IPS-20b (cell line): ENCODE measurements at regions not wholly inside any gene's neighbourhood (a gene's known extent, or its start where the extent isn't known, plus 50 kb on each side); places are given as distances from the start of the nearest gene placed in this dataset.
"Not testable (repeated sequence)": the region's sequence is repeated elsewhere in the genome, so short reads cannot be mapped to it uniquely, and the experiment has no call there.

Source experiments
- H3K27ac ChIP-seq: one replicate; pipeline ENCODE4 v1.5.1; 2013; ENCODE audit warnings: low read length
- H3K27me3 ChIP-seq: 2 replicates; pipeline ENCODE4 v1.6.1; 2013; ENCODE audit warnings: mild to moderate bottlenecking, low read length, inconsistent platforms; ENCODE audit not compliant: insufficient read depth
- H3K36me3 ChIP-seq: 2 replicates; pipeline ENCODE4 v1.6.1; 2013; ENCODE audit warnings: low read depth, mild to moderate bottlenecking, inconsistent platforms, low read length, moderate library complexity; ENCODE audit not compliant: insufficient read depth
- H3K4me1 ChIP-seq: 2 replicates; pipeline ENCODE4 v1.6.1; 2013; ENCODE audit warnings: mild to moderate bottlenecking, control low read depth, inconsistent platforms, low read length, moderate library complexity; ENCODE audit not compliant: insufficient read depth
- H3K4me3 ChIP-seq: 2 replicates; pipeline ENCODE4 v1.5.1; 2013; ENCODE audit warnings: mild to moderate bottlenecking, low read length, inconsistent platforms
- H3K9ac ChIP-seq: 2 replicates; pipeline ENCODE4 v1.6.1; 2013; ENCODE audit warnings: low read depth, mild to moderate bottlenecking, inconsistent platforms, low read length, moderate library complexity
- H3K9me3 ChIP-seq: 2 replicates; pipeline ENCODE4 v1.6.1; 2013; ENCODE audit warnings: mild to moderate bottlenecking, low read depth, low read length, inconsistent platforms; ENCODE audit not compliant: insufficient read depth

DNA sequence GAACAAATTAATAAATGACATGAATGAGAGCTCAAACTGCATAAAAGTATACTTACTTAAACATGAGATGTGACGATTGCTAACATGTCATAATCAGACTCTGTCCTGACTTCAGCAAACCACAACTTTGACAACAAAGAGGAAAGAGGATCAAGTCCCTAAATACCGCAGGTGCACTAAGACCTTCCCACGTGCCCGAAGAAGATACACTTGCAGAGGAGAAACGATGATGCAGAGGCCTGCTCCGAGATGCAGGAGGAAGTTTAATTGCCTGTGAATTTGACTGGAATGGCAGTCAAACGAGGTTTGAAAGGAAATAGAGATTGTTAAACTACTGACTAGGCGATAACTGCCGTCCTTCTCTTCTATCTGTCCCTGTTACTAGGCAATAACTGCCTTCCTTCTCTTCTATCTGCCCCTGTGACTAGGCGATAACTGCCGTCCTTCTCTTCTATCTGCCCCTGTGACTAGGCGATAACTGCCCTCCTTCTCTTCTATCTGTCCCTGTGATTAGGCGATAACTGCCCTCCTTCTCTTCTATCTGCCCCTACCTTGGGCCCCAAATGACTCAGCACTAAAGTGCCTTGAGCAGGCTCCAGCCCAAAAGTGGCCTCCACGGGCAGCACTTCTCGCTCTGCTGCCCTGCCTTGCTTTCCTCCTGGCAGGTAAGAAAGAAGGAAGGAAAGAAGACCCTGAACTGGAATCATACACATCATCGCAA, 2226.0 kb upstream of the DEFB115 start:
- H3K27ac ChIP-seq = not testable (repeated sequence)

DNA sequence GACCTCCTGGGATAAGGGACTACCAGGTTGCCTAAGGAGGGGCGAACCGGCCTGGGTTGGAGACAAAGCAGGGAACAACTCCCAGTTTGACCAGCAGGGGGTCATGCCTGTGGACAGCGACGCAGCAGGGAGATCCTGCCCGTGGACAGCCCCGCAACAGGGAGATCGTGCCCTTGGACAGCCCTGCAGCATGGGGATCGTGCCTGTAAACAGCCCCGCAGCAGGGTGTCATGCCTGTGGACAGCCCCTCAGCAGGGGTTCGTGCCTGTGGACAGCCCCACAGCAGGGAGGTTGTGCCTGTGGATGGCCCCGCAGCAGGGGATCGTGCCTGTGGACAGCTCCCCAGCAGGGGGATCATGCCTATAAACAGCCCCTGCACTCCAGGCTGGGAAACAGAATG, 2213.2 kb upstream of the DEFB115 start:
- H3K27me3 ChIP-seq, H3K4me3 ChIP-seq, H3K4me1 ChIP-seq, H3K36me3 ChIP-seq, H3K27ac ChIP-seq, H3K9ac ChIP-seq: not testable (repeated sequence)
- H3K9me3 ChIP-seq = peaks cover 37% of the 10 kb centered on the region

More for the DNA sequence above, 2226.0 kb upstream of the DEFB115 start:
- not testable (repeated sequence) for H3K4me1 ChIP-seq, H3K36me3 ChIP-seq, H3K9ac ChIP-seq, H3K27me3 ChIP-seq, H3K4me3 ChIP-seq
- peaks cover 45% of the 10 kb centered on the region for H3K9me3 ChIP-seq

DNA sequence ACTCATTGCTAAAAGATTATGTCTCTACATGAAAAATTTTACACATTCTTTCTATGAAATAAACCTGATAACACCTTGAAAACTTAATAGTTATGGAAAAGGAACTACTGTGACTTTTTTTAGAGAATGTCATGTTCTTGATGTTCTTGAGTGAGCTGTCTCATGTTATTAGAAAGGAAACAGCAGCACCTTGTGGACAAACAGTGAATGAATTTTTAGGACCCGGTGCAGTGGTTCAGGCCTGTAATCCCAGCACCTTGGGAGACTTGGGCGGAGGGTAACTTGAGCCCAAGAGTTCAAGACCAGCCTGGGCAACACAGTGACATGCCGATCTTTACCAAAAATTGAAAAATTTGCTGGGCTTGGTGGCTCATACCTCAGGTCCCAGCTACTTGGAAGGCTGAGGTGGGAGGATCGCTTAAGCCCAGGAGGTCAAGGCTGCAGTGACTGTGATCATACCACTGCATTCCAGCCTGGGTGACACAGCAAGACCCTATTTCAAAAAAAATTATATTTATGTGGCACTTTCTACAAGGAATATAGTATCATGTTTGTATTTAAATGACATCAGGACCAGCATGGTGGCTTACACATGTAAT, 2207.4 kb upstream of the DEFB115 start:
- H3K27me3 ChIP-seq, H3K9ac ChIP-seq, H3K27ac ChIP-seq, H3K4me1 ChIP-seq, H3K36me3 ChIP-seq, H3K4me3 ChIP-seq: not testable (repeated sequence)
- peaks cover 50% of the 10 kb centered on the region for H3K9me3 ChIP-seq

DNA sequence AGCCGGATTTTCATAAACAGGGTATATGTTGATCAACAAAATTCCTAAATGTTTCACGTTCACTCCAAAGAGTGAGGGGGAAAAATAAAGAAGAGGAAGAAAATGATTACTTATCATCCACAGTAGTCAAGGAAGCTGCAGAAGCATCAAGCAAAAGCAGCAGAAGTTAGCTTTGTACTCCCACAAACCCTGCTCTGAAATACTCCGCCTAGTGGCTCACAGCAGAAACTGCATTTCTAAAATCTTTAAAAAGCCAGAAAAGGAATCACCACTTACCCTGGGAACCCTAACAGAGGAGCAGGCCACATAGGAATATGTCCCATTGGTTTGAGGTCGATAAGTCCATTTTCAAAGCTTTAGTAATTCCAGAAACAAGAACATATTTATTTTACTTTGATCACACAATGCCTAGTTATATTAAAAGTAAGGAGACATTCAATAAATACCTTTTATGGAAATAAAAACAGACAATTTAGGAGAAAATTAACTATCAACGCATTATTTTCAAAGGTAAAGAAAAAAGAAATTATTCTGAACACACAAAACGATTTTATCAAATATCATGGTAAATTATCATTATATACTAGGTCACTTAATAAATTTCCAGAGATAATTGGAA, 2199.5 kb upstream of the DEFB115 start:
- not testable (repeated sequence) for H3K4me3 ChIP-seq, H3K4me1 ChIP-seq, H3K36me3 ChIP-seq, H3K27me3 ChIP-seq, H3K9ac ChIP-seq, H3K27ac ChIP-seq
- peaks cover 82% of the 10 kb centered on the region for H3K9me3 ChIP-seq

DNA sequence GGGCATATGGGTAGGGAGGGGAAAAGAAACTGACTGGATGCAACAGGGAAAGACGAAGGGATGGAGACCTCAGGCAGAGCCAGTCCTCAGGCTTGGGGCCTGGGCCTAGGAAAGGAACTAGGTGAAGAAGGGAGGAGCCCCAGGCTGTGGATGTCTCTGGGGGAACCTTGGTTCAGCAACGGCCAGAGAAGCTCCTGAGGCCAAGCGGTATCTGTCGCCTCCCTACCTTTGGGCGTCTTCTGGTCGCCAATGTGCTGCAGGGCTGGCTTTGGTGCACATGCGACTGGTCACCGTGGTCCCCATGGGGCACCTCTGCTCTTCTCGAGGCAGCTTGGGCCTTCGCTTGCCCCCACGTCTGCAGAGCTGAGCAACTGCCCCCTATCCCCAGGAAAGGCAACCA, 2195.0 kb upstream of the DEFB115 start:
- not testable (repeated sequence) for H3K9ac ChIP-seq, H3K4me1 ChIP-seq, H3K27ac ChIP-seq, H3K27me3 ChIP-seq, H3K4me3 ChIP-seq, H3K36me3 ChIP-seq
- H3K9me3 ChIP-seq = peaks cover 82% of the 10 kb centered on the region

DNA sequence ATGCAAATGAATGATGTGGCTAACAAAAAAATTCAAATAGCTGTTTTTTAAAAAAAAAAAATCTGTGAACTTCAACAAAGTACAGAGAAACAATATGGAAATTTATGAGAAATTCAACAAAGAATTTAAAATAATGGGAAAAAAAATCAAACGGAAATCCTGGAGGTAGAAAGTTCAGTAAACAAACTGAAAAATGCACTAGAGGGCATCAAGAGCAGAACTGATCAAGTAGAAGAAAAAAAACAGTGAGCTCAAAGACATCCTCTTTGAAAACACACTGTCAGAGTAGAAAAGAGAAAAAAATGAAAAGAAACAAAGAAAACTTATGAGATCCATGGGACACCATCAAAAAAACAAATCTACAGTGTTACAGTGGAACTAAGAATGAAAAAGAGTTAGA, 2191.1 kb upstream of the DEFB115 start:
- not testable (repeated sequence) for H3K36me3 ChIP-seq, H3K9ac ChIP-seq, H3K4me1 ChIP-seq, H3K27ac ChIP-seq, H3K4me3 ChIP-seq, H3K27me3 ChIP-seq
- peaks cover 62% of the 10 kb centered on the region for H3K9me3 ChIP-seq

DNA sequence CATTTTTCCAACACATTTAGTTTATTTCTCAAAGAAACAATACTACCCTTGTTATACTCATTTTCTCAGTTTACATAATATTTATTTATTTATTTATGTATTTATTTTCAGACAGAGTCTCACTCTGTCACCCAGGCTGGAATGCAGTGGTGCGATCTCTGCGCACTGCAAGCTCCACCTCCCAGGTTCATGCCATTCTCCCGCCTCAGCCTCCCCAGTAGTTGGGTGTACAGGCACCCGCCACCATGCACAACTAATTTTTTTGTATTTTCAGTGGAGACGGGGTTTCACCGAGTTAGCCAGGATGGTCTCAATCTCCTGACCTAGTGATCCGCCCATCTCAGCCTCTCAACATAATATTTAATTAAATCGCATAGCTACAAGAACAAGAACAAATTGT, 2183.8 kb upstream of the DEFB115 start:
- H3K27ac ChIP-seq, H3K27me3 ChIP-seq, H3K9ac ChIP-seq, H3K4me3 ChIP-seq, H3K4me1 ChIP-seq, H3K36me3 ChIP-seq: not testable (repeated sequence)
- H3K9me3 ChIP-seq = peaks cover 51% of the 10 kb centered on the region

DNA sequence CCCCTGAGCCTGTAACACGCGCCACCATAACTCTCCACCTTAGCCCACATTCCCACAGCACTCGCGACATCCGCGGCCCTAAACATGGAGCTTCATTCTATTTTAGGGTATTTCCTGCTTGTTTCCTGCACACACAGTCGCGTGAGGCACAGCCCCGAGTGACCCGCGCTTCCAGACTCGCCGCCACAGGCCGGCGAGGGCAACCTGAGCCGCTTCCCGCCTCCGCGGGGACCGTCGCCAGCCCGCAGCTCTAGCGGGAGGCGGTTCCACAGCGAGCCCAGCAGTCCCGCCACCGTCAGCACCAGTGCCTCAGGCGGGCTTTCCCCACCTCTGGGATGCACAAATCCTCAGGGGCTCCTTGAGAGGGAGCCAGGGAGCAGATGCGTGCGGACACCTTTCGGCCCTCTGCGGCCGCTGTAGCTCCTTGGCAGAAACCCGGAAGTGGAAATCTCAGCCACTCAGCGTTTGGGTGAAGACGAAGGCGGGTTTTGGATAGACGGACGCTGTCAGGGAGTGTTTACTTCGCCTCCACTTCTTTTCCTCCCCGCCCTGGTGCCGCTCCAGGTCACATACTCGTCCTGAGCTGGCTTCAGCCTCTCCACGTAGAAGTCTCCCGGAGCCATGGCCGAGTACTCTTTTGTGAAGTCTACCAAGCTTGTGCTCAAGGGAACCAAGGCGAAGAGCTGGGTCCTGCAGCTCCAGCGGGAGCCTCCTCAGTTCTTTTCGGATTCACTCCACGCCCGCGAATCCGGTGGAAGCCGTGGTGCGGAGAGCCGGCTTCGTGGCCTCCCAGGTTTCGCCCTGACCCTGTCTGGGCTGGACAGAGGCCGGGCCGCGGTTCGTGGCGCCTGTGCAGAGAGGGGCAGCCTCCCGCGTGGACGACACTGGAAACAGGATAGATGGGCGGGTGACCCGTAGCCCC, 2177.4 kb upstream of the DEFB115 start:
- H3K4me3 ChIP-seq = no peak overlapping the region
- H3K27me3 ChIP-seq = no peaks in the 10 kb centered on the region
- no peak overlapping the region for H3K27ac ChIP-seq
- no peaks in the 10 kb centered on the region for H3K4me1 ChIP-seq
- H3K9ac ChIP-seq = no peak overlapping the region
- H3K9me3 ChIP-seq = peaks cover 78% of the 10 kb centered on the region
- H3K36me3 ChIP-seq = no peaks in the 10 kb centered on the region

DNA sequence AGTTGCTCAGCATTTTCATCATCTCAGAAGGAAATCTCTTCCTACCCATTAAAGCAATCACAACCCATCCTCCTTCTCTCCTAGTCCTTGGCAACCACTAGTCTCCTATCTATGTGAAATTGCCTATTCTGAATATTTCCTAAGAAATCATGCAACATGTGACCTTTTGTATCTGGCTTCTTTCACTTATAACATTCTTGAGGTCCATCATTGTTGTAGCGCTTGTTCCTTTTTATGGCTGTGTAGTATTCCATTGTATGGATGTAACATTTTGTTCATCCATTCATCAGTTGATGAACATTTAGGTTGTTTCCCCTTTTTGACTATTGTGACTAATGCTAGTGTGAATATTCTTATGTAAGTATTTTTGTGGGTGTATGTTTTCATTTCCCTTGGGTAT, 2175.8 kb upstream of the DEFB115 start:
- H3K36me3 ChIP-seq, H3K4me1 ChIP-seq, H3K27ac ChIP-seq, H3K9ac ChIP-seq, H3K4me3 ChIP-seq, H3K27me3 ChIP-seq: not testable (repeated sequence)
- H3K9me3 ChIP-seq = peaks cover 76% of the 10 kb centered on the region

DNA sequence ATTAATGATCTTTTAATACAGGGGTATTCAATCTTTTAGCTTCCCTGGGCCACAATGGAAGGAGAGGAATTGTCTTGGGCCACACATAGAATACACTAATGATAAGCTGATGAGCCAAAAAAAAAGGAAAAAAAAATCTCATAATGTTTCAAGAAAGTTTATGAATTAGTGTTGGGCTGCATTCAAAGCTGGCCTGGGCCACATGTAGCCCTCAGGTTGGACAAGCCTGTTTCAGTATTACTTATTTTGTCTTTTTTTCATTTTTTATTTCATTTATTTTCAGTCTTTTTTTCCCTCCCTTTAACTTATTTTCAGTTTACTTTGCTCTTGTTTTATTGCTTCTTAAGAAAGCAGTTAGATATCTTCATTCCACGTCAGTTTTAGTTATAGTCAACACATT, 2171.8 kb upstream of the DEFB115 start:
- Histone ChIP-seq H3K27ac (no peak overlapping the region), H3K9me3 (peaks cover 73% of the 10 kb centered on the region), H3K36me3 (no peaks in the 10 kb centered on the region), H3K4me3 (no peak overlapping the region), H3K9ac (no peak overlapping the region), H3K4me1 (no peaks in the 10 kb centered on the region), H3K27me3 (no peaks in the 10 kb centered on the region)

DNA sequence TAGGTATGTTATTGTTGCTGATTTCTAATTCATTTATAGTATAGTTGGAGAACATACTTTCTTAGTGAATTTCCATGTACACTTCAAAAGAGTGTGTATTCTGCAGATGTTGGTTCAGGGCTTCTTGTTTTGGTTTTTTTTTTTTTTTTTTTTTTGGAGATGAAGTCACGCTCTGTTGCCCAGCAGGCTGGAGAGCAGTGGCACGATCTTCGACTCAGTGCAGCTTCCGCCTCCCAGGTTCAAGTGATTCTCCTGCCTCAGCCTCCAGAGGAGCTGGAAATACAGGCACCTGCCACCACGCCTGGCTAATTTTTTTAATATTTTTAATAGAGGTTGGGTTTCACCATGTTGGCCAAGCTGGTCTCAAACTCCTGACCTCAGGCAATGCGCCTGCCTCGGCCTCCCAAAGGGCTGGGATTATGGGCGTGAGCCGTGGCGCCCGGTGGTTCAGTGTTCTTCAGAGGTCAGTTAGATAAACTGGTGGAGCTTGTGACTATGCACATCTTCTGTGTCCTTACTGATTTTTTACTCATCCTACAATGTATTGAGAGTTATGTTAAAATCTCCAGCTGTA, 2171.2 kb upstream of the DEFB115 start:
- H3K27ac ChIP-seq, H3K9ac ChIP-seq, H3K27me3 ChIP-seq, H3K4me1 ChIP-seq, H3K36me3 ChIP-seq, H3K4me3 ChIP-seq: not testable (repeated sequence)
- peaks cover 79% of the 10 kb centered on the region for H3K9me3 ChIP-seq
